ENCODE measurements at regions not wholly inside any gene's neighbourhood (a gene's known extent, or its start where the extent isn't known, plus 50 kb on each side); places are given as distances from the start of the nearest gene placed in this dataset.

- DNase-seq (ENCODE audit: low spot score), result no peak
- H3K27ac ChIP-seq (ENCODE audit: low read depth, low read length, poor library complexity, severe bottlenecking), result no peak overlapping the region
- TF ChIP-seq EZH2 (IDR thresholded peaks at IDR 0.05; ENCODE audit: borderline replicate concordance, low read depth, low read length, poor library complexity, severe bottlenecking), result no peak
- no peak for TF ChIP-seq CTCF (conservative IDR thresholded peaks at IDR 0.05; ENCODE audit: low read depth, low read length)
- H3K4me3 ChIP-seq (ENCODE audit: low read depth, low read length, poor library complexity, severe bottlenecking), result no peak overlapping the region
- no peaks in the 10 kb centered on the region for H3K36me3 ChIP-seq (ENCODE audit: insufficient read depth, low read length, poor library complexity, severe bottlenecking)
- H3K4me1 ChIP-seq (ENCODE audit: insufficient read depth, low read length, poor library complexity, severe bottlenecking), result no peaks in the 10 kb centered on the region
- BruUV-seq (replicated peaks), result no TSS peak
- CTCF ChIA-PET, result no interaction called here
- intact Hi-C loops (cut with micrococcal nuclease; ENCODE audit: unreplicated experiment), result no loop called here
- POLR2A ChIA-PET (ENCODE audit: low non-redundant PET), result no interaction called here
- peaks cover 29% of the 10 kb centered on the region for H3K9me3 ChIP-seq (ENCODE audit: low read depth, low read length, poor library complexity, severe bottlenecking)
- no peaks in the 10 kb centered on the region for H3K27me3 ChIP-seq (replicated peaks; ENCODE audit: insufficient read depth, low read depth, low read length, poor library complexity)
These were observed 841.9 kb upstream of the HS3ST1 start for GRCh38 chr4:12270546-12270945.

GRCh38 chr4:12265554-12265953 lies 836.9 kb upstream of the HS3ST1 start:
- Histone ChIP-seq H3K4me1 (ENCODE audit: insufficient read depth, low read length, poor library complexity, severe bottlenecking) (no peaks in the 10 kb centered on the region), H3K36me3 (ENCODE audit: insufficient read depth, low read length, poor library complexity, severe bottlenecking) (no peaks in the 10 kb centered on the region)
- no peak for TF ChIP-seq CTCF (conservative IDR thresholded peaks at IDR 0.05; ENCODE audit: low read depth, low read length)
- TF ChIP-seq EZH2 (IDR thresholded peaks at IDR 0.05; ENCODE audit: borderline replicate concordance, low read depth, low read length, poor library complexity, severe bottlenecking), result no peak

GRCh38 chr4:12260453-12260852 lies 831.8 kb upstream of the HS3ST1 start:
- TF ChIP-seq CTCF (conservative IDR thresholded peaks at IDR 0.05; ENCODE audit: low read depth, low read length) (no peak), EZH2 (IDR thresholded peaks at IDR 0.05; ENCODE audit: borderline replicate concordance, low read depth, low read length, poor library complexity, severe bottlenecking) (no peak)
- ChIA-PET POLR2A (ENCODE audit: low non-redundant PET) (no interaction called here), CTCF (no interaction called here)
- H3K9me3 ChIP-seq (ENCODE audit: low read depth, low read length, poor library complexity, severe bottlenecking), result peaks cover 23% of the 10 kb centered on the region
- BruUV-seq (replicated peaks), result no TSS peak
- intact Hi-C loops (cut with micrococcal nuclease; ENCODE audit: unreplicated experiment), result no loop called here
- DNase-seq (ENCODE audit: low spot score), result no peak
- no peaks in the 10 kb centered on the region for H3K27me3 ChIP-seq (replicated peaks; ENCODE audit: insufficient read depth, low read depth, low read length, poor library complexity)
- no peak overlapping the region for H3K27ac ChIP-seq (ENCODE audit: low read depth, low read length, poor library complexity, severe bottlenecking)
- H3K36me3 ChIP-seq (ENCODE audit: insufficient read depth, low read length, poor library complexity, severe bottlenecking), result no peaks in the 10 kb centered on the region
- no peak overlapping the region for H3K4me3 ChIP-seq (ENCODE audit: low read depth, low read length, poor library complexity, severe bottlenecking)
- H3K4me1 ChIP-seq (ENCODE audit: insufficient read depth, low read length, poor library complexity, severe bottlenecking), result no peaks in the 10 kb centered on the region

More at GRCh38 chr4:12265554-12265953, 836.9 kb upstream of the HS3ST1 start:
- peaks cover 21% of the 10 kb centered on the region for H3K9me3 ChIP-seq (ENCODE audit: low read depth, low read length, poor library complexity, severe bottlenecking)
- H3K27ac ChIP-seq (ENCODE audit: low read depth, low read length, poor library complexity, severe bottlenecking), result no peak overlapping the region
- H3K27me3 ChIP-seq (replicated peaks; ENCODE audit: insufficient read depth, low read depth, low read length, poor library complexity), result no peaks in the 10 kb centered on the region
- BruUV-seq (replicated peaks), result no TSS peak
- intact Hi-C loops (cut with micrococcal nuclease; ENCODE audit: unreplicated experiment), result no loop called here
- no peak overlapping the region for H3K4me3 ChIP-seq (ENCODE audit: low read depth, low read length, poor library complexity, severe bottlenecking)
- POLR2A ChIA-PET (ENCODE audit: low non-redundant PET), result no interaction called here
- DNase-seq (ENCODE audit: low spot score), result no peak
- CTCF ChIA-PET, result no interaction called here

Measured in A673 (cell line).